ENCODE measurements at regions not wholly inside any gene's neighbourhood (a gene's known extent, or its start where the extent isn't known, plus 50 kb on each side); places are given as distances from the start of the nearest gene placed in this dataset.

DNA sequence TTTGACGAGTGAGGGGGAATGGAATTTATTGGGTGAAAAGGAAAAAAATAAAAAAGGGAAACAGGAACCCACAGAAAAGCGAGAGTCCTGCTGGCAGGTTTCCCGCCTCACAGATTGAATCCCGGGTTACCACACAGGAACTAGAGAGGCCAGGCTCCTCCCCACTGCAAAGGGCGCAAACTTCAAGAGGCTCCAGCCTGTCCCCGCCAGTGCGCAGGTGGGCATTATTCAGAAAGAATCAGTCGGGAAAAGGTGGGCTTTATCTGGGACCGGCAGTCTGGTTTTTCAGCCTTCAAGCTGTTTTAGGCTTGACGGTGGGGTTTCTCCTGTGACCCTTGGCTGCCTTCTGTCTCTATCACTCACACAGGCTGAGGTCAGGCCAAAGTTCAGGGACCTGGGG, 1496.8 kb downstream of the RPA4 start:
- no peak for DNase-seq

DNA sequence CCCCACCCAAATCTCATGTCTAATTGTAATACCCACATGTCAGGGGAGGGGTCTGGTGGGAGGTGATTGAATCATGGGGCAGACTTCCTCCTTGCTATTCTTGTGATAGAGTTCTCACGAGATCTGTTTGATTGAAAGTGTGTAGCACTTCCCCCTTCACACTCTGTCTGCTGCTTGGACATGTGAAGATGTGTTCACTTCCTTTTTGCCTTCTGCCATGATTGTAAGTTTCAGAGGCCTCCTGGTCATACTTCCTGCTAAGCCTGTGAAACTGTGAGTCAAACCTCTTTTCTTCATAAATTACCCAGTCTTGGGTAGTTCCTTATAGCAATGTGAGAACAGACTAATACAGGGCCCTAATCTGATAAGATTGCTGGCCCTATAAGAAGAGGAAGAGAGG, 1514.8 kb downstream of the RPA4 start:
- DNase-seq = no peak

DNA sequence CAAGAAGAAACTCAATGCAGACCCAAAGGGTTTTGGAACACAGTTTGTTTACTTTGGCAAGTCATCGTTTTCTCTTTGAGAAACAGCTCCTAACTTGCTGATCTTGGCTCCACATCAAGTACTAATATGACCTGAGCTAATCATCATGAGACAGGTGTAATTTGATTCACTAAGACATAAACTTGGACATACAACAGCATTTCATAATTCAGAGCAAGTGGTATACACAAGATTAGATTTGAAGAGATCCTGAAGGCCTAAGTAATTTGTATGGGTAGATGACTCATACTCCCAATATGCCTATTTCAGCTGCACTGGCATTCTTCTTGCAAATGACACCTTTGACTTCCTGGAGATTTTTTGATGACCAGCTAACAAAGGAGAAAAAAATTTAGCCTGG, 1521.7 kb downstream of the RPA4 start:
- DNase-seq = no peak

DNA sequence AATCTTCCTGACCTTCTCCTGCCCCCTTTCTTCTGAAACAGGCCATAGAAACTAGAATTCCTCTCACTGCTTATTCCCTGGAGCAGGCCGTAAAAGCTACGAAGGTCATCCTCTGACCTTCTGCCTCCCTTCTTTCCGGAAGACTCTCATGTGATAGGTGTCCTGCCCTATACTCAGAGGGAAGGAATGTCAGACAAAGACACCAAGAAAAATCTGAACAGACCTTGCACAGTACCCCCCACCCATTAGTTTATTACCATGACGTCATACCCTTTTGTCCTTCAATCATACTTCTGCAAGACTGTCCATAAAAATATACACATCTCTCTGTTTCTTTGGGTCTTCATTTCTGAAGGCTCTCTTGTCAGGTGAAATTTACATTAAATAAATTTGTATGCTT, 1523.9 kb downstream of the RPA4 start:
- DNase-seq = no peak

DNA sequence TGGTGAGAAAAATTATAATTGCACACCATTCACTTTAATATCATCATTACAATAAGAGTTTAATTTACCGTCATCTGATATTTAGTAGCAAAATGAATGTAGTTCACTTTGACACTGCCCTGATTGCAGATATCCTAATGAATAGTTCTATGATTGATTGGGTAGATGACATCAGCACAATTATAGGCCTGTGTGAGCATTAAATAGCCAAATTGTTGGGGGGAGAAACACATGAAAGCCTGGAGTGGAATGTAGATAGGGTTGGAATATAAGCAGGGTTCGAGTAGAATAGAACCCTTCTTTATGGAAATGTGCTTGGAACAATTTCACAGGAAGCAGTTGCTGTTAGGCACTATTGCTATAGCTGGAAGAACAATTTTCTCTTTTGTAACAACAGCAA, 1526.2 kb downstream of the RPA4 start:
- DNase-seq = no peak

DNA sequence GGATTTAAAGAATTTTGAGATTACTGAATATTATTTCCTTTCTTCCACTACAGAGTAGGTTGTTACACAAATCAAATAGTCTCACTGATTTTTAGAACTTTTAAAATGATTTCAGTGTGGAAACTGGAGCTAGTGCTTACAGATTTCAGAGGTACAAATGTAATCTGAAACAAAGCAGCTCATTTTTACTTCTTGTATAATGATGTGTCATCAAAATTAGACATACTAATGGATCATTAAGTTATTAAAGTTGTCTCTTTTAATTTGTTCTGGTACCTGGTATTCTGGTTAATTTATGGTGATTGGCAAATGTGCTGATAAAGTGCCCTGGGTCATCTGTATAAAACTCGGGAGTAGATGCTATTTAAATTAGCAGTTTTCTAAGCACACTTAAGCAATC, 1528.3 kb downstream of the RPA4 start:
- DNase-seq = no peak

DNA sequence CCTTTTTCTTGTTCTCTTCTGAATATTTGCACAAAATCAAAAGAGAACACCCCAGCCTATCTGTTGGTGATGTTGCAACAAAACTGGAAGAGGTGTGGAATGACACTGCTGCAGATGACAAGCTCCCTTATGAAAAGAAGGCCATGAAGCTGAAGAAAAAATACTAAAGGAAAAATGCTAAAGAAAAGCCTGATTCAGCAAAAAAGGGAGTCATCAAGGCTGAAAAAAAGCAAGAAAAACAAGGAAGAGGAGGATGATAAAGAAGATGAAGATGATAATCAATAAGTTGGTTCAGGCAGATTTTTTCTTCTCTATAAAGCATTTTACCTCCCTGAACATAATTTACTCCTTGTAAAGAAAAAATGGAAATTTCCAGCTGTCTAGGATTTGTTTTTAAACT, 1538.8 kb downstream of the RPA4 start:
- DNase-seq = no peak

DNA sequence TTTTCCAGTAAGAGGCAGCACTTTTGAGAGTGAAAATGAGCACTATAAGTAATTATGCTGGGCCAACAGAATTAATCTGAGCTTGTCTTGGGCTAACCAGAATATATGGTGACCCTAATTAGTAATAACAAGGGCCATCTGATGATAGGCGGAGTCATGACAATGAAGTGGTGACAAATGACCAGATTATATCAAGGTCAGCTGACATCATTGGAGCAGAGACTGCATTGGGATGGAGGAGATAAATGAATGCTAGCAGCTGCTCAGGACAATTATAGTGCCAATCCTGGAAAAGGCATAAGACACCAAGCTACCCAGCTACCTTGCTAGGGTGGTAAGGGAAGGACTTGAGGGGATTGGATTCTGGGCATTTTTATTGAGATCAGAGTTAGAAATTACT, 1548.7 kb downstream of the RPA4 start:
- DNase-seq = no peak

DNA sequence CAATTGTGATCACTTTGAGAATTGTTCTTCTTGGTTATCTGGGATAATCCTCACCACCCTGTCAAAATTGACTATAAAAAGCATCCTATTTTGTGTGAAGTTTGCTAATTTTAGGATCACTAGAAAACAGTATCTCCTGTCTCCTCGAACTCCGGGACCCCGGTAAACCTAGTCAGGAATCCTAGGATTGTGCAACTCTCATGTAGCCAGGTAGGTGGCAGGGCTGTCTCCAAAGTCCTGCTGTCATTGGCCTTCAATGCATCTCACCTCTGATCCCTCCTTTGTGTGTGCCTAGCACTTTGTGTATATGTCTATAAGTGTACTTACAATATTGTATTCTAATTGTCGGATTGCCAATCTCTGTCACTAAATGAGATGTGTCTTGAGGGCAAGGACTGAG, 1564.8 kb downstream of the RPA4 start:
- no peak for DNase-seq

DNA sequence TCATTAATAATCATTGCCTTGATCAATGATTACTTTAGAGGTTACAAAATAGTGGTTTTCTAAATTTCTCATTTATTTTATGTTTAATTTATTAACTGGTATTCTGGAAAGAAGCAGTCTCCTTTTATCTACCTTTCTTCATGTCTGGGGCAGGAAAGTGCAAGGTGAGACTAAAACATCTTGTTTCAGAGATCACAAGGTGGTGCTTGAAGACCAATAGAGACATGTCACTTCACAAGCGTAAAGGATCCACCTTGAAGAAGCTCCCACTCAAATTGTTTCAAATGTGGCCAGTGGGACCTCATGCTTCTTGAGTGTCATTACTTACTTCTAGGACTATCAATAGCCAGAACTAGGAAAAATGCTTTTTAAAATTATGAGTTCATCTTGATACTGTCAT, 1568.7 kb downstream of the RPA4 start:
- DNase-seq = no peak

DNA sequence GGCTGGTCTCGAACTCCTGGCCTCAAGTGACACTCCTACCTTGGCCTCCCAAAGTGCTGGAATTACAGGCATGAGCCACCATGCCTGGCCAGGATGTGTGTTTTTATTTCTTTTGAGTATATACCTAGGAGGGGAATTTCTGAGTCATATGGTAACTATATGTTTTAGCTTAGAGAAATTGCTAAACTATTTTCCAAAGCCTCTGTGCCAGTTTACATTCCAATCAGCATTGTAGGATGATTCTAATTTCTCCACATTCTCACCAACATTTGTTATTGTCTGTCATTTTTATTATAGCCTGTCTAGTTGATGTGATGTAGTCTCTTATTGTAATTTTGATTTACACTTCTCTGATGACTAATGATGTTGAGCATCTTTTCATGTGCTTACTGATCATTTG, 1576.0 kb downstream of the RPA4 start:
- no peak for DNase-seq

DNA sequence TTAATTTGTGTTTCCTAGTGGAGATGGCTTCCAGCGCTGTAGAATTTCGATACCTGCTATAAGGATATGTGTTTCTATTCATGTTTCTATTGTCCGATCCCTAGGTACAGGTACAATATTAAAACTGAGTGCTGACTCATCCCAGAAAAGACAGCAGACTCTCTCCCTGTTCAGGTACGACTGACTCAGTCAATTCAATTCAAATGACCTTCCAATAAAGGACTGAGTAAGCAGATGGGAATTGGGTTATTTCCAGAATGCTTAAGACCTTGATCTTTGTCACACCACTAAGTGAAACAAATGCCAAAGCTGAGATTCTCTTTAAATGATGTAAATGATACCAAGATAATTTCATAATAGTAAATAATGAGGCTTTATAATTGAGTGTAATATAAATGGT, 1596.9 kb downstream of the RPA4 start:
- DNase-seq = no peak

DNA sequence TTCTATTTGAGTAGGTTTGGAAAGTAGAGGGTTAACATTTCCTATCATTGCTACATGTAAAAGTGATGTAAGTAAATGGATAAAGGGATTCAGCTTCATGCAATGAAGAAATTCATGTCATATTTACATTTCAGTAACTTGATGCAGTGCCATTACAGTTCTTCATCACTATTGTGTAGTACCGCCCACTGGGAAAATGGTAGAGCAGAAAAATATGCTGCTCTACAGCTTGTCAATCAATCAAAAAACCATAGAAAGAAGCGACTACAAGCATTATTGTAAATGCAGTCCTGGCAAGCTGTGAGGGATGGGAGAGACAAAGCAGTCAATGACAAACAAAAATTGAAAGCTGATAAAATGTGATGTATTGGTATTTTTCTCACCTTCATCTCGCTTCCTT, 1597.9 kb downstream of the RPA4 start:
- DNase-seq = no peak

DNA sequence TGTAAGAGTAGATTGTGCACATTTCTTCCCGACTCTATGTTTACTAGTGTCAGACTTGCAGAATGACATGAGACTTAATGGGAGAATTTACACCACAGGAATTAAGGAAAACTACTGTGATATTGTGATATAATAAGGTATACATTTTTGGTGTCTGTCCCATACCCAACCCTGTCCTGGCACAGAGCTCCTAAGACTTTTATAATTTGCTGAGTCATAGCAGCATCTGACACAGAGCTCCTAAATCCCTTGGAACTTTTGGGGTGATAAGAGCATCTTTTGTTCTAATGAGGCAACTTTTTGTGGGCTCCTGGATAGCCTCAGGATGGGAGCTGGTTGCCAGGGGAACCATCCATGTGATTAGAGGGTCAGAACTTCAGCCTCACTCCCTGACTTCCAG, 1607.0 kb downstream of the RPA4 start:
- no peak for DNase-seq

DNA sequence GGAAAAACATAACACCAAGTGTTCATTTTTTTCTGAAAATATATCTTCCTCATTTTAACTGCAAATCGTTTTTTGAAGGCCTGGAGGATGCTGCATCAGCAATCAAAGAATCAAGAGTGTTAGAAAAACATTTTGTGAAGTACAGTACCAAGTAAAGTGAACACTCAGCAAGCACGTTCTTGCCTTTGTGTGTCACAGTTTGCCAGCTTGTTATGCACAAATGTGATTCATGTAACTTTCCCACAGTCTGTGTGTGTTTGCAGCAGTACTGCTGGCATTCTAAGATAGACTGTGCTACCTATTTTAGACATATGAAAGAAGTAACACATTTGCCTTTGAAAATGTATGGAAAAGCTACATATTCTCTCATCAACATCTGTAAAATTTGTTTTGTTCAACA, 1617.7 kb downstream of the RPA4 start:
- no peak for DNase-seq

DNA sequence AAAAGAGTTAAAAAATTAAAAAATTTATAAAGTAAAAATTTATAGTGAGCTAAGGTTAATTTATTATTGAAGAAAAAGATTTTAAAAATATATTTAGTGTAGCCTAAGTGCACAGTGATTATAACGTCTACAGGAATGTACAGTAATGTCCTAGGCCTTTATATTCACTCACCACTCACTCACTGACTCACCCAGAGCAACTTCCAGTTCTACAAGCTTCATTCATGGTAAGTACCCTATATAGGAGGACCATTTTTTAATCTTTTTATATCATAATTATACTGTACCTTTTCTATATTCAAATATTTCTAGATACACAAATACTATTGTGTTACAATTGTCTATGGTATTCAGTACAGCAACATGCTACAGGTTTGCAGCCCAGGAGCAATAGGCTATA, 1623.2 kb downstream of the RPA4 start:
- DNase-seq = no peak

DNA sequence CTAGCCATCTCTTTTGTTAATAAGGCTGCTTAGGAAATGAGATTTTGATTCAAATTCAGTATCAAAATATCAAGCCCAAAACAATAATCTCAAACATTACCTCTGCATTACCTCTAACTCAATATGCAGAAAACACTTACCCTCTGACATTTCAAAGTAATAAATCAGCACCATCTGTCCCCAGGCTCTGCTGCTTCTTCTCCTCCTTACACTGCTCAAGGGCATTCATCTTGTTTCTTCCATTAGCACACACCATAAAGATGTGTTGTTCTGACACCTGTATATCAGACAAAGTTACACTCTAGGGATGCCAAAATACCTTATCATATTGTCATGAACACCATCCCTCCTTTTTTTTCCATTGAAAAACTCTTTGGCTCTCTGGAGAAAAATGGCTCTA, 1630.3 kb downstream of the RPA4 start:
- DNase-seq = no peak

DNA sequence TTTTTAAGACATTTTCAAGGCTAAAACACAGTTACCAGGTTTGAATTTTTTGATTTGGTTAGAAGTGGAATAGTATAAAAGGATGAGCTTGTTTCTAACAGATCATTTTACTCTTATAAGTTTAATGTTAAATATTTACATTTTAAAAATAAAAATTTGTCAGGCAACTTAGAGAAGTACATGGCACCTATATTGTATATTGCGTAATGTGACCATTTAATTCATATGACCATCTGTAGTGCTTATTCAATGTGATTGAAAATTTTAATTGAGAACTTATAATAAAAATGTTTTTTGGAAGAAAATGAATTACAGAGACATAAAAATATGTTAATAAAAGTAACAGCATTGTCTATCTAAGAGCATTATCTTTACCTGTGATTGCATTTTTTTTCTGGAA, 1632.4 kb downstream of the RPA4 start:
- no peak for DNase-seq

DNA sequence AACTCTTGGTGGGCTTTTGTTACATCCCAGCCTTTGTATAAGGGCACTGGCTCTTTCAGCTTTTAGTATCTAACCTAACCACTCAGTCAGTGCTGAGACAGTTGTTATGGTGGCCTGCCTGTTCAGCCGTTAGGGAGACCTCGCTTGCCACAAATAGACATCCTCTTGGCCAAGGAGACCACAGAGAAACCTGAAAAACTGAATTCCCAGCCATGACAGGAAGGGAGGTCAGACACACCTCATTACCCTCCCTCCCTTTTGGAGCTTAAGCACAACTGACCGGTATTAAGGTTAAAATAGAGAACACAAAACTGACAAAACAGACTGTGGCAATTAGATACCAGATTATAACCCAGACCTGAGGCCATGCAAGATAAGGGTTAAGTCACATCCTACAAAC, 1639.3 kb downstream of the RPA4 start:
- no peak for DNase-seq

DNA sequence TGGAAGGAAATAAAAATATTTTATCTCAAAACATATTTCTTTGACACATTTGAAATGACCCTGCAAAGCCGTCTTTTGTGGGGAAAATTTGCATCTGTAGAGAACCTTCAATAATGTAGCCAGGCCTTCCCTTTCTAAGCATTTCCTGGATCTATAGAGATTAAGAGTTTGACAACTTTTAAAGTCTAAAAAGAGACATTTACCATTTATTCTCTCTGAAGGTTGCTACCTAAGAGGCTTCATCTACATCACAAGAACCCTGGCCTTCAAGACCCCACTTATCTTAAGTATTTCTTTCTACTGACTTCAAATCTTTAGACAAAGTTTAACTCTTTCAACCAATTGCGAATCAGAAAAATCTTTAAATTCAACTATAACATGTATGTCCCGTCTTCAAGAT, 1639.8 kb downstream of the RPA4 start:
- no peak for DNase-seq

DNA sequence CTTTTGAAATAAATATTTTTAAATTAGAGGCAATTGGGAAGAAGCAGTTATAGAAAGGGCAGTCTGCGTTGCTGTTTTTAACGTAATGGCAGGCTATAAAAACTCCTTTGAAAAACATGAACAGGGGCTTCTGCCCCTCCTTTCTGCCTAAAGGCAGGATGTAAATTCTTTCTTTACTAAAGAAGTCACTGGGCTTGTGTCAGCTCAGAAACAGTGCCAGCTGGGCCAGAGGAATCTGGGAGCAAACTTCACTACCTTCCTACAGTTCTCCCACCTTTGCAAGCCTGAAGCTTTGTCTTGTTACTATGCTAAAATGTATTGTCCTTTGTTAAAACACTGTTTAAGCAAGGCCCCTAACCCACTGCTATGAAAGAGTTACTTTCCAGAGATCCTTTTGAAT, 1664.8 kb downstream of the RPA4 start:
- DNase-seq = no peak

DNA sequence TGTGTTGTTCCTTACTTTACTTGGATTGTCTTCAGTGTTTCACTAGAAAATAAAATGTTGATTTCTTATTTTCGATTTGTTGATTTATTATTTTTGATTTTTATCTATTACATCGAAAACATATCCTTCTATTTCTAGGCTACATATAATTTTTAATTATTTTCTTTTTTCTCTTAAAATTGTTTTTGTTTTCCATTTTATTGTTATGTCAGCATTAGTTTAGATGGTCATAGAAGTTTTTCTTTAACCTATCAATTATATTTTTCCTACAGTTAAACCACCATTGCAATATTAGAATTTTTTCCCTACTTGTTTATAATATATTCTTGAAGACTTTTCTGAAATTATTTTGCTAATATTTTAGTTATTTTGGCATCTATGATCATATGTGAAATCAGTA, 1685.1 kb downstream of the RPA4 start:
- DNase-seq = no peak

DNA sequence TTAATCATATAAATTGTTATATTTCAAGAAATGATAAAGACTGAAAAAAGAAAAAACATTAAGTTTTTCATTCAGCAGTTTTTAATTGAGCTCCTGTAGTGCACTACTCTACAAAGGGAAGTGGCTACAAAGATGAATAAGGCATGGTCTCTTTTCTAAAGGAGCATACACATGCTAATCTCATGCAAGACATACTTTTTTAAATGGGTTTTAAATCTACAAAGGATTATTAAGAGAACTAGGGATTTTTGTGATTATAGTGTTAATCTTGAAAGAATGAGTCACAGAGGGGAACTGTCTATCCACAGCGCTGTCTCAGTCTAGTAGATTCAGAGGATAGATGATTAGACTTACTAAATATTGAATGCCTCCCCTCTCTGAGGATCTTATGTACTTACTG, 1722.2 kb downstream of the RPA4 start:
- DNase-seq = no peak

DNA sequence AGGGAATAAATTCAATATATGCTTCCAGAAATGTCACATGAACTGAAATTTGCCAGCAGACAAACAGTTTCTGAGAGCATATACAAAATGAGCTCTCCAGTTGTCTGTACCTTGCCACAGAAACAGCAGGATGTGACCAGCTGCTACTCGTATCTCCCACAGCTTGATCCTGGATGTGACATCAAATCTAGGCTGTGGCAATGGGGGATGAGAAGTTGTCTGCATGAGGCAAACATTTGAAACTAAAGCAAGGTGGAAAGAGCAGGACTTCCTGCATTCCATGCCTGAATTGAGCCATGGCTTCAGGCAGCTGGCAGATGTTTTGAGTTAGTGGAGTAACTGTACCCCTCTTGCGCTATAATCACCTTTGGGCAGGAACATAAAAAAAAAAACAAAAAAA, 1724.0 kb downstream of the RPA4 start:
- DNase-seq = no peak

DNA sequence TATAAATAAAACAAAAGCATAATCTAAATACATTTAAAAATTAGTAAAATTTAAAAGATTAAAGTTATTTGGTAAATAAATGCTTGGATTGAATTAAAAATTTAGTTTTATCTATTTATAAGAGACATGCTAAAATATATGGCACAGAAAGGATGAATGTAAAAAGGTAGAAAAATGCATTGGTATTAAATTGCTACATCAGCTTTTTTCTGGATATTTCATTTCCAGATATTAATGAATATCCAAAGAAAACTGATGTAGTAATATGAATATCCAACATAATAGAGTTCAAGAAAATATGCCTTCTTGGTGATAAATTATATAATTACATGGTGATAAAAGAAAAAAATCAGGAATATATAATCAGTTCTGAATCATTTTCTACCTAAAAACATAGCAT, 1743.9 kb downstream of the RPA4 start:
- DNase-seq = no peak

DNA sequence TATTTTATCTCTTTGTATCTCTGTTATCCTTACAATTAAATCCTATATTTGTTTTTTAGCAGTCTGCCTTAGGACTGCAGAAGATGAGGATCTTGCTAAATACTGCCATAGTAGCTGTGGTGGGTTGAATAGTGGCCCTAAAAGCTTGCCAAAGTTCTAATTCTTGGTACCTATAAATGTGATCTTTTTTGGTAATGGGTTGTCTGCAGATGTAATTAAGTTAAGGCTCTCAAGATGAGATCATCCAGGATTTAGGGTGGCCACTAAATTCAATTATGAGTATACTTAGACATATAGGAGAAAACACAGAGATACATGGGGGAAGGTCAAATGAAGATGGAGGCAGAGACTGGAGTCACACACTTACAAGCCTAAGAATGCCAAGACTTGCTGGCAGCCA, 1753.7 kb downstream of the RPA4 start:
- no peak for DNase-seq

DNA sequence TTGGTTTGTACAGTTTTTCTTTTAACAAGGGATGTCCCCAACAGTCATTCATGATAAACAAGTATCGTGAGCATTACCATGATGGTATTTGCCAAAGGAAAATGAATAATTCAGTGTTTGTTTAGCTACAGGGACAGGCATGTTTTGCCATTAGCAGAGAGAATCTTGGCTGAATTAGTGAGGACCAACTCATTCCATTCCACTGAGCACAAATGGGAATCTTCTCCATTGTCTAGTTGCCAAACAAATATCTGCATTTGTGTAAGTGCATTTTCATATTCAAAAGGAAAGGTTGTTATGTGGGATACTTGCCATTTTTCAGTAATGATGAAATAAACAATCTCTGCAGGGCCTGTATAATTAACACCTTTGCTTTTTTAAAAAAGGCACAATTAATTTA, 1762.6 kb downstream of the RPA4 start:
- no peak for DNase-seq

All from NCI-H1048 (cell line).